ENCODE measurements at regions not wholly inside any gene's neighbourhood (a gene's known extent, or its start where the extent isn't known, plus 50 kb on each side); places are given as distances from the start of the nearest gene placed in this dataset.

- H3K36me3 ChIP-seq (replicated peaks in 1 of 2): no peaks in the 10 kb centered on the region
- no peaks in the 10 kb centered on the region for H3K9me3 ChIP-seq (replicated peaks in 1 of 3)
- H3K27me3 ChIP-seq: no peaks in the 10 kb centered on the region
- H3K4me1 ChIP-seq (replicated peaks in 1 of 2): no peaks in the 10 kb centered on the region
- no peak overlapping the region for H3K27ac ChIP-seq
- 90 to 92% (median 91%) methylated on average over 3 of the region's 3 CpGs for WGBS, 4 donors
- H3K4me3 ChIP-seq: no peak overlapping the region
- intact Hi-C loops (cut with DNase I): no loop called here
- no peak for DNase-seq
- TF ChIP-seq POLR2A (IDR thresholded peaks at IDR 0.05) (no peak), CTCF (IDR thresholded peaks at IDR 0.05) (no peak)
Measured at GRCh38 chr22:49604732-49605302, 222.9 kb downstream of the BRD1 start.

GRCh38 chr22:49603016-49603415 lies 224.7 kb downstream of the BRD1 start:
- no peaks in the 10 kb centered on the region for H3K9me3 ChIP-seq (replicated peaks in 1 of 3)
- 66 to 75% (median 71%) methylated on average over 5 to 10 of the region's 10 CpGs for WGBS, 4 donors
- DNase-seq: no peak
- no peak overlapping the region for H3K27ac ChIP-seq
- intact Hi-C loops (cut with DNase I): no loop called here
- H3K4me1 ChIP-seq (replicated peaks in 1 of 2): no peaks in the 10 kb centered on the region
- no peak for TF ChIP-seq POLR2A (IDR thresholded peaks at IDR 0.05)
- no peak for TF ChIP-seq CTCF (IDR thresholded peaks at IDR 0.05)
- no peaks in the 10 kb centered on the region for H3K27me3 ChIP-seq
- no peak overlapping the region for H3K4me3 ChIP-seq
- H3K36me3 ChIP-seq (replicated peaks in 1 of 2): no peaks in the 10 kb centered on the region

GRCh38 chr22:49602481-49602880 lies 225.2 kb downstream of the BRD1 start:
- H3K4me1 ChIP-seq (replicated peaks in 1 of 2): no peaks in the 10 kb centered on the region
- no peaks in the 10 kb centered on the region for H3K9me3 ChIP-seq (replicated peaks in 1 of 3)
- no peak for DNase-seq
- no peaks in the 10 kb centered on the region for H3K27me3 ChIP-seq
- 79 to 100% (median 95%) methylated on average over 6 to 13 of the region's 13 CpGs for WGBS, 4 donors
- no peaks in the 10 kb centered on the region for H3K36me3 ChIP-seq (replicated peaks in 1 of 2)
- intact Hi-C loops (cut with DNase I): no loop called here
- H3K4me3 ChIP-seq: no peak overlapping the region
- TF ChIP-seq CTCF (IDR thresholded peaks at IDR 0.05) (no peak), POLR2A (IDR thresholded peaks at IDR 0.05) (no peak)
- H3K27ac ChIP-seq: no peak overlapping the region

GRCh38 chr22:49601614-49602321 lies 225.9 kb downstream of the BRD1 start:
- Histone ChIP-seq H3K36me3 (replicated peaks in 1 of 2) (no peaks in the 10 kb centered on the region), H3K27ac (no peak overlapping the region), H3K9me3 (replicated peaks in 1 of 3) (no peaks in the 10 kb centered on the region), H3K4me1 (replicated peaks in 1 of 2) (no peaks in the 10 kb centered on the region), H3K4me3 (no peak overlapping the region), H3K27me3 (no peaks in the 10 kb centered on the region)
- 83 to 89% (median 85%) methylated on average over 16 to 24 of the region's 24 CpGs for WGBS, 4 donors
- TF ChIP-seq CTCF (IDR thresholded peaks at IDR 0.05): no peak
- no peak for TF ChIP-seq POLR2A (IDR thresholded peaks at IDR 0.05)
- intact Hi-C loops (cut with DNase I): no loop called here
- DNase-seq: no peak

Data from adrenal gland (tissue), 9 donors.